SU-DHL-6 (cell line): ENCODE measurements at regions not wholly inside any gene's neighbourhood (a gene's known extent, or its start where the extent isn't known, plus 50 kb on each side); places are given as distances from the start of the nearest gene placed in this dataset.

ENCODE experiments used
- EZH2phosphoT487 ChIP-seq: fragments of 200-600 bp; sonication (generic), shearing (Covaris generic); conservative IDR thresholded peaks from 2 replicates; pipeline ENCODE4 v1.6.1; 2018; ENCODE audit warnings: mild to moderate bottlenecking, antibody characterized with exemption, low read length, moderate library complexity, mixed read lengths
- TF ChIP-seq, protein P1 (sequence below): fragments of 200-600 bp; sonication (generic); IDR thresholded peaks from one replicate; pipeline ENCODE4 v1.5.1; 2017; ENCODE audit warnings: antibody characterized with exemption, mild to moderate bottlenecking, low read length, moderate library complexity; ENCODE audit not compliant: insufficient read depth, poor library complexity, severe bottlenecking

DNA sequence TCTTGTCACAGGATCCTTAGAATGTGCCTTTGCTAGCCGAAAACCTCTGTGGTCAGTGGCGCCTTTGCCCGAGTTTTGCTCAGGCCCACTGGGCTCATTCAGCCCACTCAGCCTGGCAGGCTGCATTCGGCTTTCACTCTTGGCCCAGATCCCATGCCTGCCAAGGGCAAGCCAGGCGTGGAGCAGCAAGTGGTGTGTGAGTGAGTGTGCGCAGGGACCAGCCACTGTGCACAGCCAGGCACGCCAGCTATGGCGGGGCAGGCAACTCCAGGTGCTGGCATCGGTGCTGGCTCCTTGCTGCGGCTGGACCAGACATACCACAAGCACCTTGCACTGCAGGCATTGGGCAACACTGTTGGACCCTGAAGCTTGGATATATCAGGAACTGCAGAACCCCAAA is 1145.1 kb upstream of the NCAM2 start:
- TF ChIP-seq, protein P1, sequence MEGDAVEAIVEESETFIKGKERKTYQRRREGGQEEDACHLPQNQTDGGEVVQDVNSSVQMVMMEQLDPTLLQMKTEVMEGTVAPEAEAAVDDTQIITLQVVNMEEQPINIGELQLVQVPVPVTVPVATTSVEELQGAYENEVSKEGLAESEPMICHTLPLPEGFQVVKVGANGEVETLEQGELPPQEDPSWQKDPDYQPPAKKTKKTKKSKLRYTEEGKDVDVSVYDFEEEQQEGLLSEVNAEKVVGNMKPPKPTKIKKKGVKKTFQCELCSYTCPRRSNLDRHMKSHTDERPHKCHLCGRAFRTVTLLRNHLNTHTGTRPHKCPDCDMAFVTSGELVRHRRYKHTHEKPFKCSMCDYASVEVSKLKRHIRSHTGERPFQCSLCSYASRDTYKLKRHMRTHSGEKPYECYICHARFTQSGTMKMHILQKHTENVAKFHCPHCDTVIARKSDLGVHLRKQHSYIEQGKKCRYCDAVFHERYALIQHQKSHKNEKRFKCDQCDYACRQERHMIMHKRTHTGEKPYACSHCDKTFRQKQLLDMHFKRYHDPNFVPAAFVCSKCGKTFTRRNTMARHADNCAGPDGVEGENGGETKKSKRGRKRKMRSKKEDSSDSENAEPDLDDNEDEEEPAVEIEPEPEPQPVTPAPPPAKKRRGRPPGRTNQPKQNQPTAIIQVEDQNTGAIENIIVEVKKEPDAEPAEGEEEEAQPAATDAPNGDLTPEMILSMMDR, result no peak
- no peak for TF ChIP-seq EZH2phosphoT487
